ENCODE measurements at regions not wholly inside any gene's neighbourhood (a gene's known extent, or its start where the extent isn't known, plus 50 kb on each side); places are given as distances from the start of the nearest gene placed in this dataset.

DNA sequence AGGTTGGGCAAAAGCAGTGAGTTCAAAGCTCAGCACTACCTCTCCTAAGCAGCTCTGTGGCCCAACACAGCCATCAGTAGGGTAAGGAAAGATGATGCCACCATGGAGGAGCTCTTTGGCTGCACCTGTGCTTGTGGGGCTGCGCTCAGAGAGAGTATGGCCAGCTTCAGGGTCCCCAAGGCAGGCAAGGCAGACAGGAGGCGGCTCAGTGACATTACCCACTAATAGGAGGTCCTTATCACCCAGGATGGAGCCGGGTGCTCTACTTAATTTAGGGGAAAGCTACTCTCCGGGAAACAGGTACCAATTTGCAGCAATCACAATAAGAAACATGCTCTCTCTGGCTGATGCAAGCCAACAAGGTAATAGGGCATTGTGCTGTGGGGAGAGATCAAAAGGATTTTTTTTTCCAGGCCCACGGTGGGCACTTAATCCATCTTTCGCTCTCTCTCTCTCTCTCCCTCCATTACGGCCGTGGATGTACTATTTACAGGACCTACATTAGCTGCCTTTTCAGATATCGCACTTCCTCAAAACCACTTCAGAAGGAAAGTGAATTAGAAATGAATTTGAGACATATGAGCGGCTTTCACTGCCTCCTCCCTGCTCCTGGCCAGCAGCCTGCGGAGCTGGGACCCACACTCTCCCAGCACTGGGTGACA is 446.3 kb downstream of the SOX6 start:
- DNase-seq (ENCODE audit: low spot score): no peak

- no peak for DNase-seq (ENCODE audit: low spot score)
These were observed 445.6 kb downstream of the SOX6 start for GRCh38 chr11:15910761-15911160.

- DNase-seq (ENCODE audit: low spot score): no peak
These were observed 444.8 kb downstream of the SOX6 start for GRCh38 chr11:15911377-15912044.

DNA sequence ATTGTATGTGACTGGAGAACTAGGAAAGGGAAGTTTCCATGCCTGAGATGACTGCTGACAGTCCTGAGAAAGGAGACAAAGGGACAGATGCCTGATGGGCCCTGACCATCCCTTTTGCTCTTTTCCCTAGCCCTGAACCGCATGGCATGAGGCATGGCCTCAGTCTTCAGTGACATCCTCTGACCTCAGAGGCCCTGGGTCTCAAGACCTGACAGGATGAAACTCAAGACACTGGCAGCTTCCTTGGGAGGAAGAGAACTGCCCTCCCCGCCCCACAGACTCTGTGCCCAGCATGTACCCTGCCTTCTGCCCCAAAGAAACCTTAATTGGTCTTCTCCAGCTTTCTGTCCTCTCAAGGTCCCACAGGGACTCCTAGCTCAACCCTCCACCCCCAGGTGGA is 444.1 kb downstream of the SOX6 start:
- DNase-seq (ENCODE audit: low spot score): no peak

DNA sequence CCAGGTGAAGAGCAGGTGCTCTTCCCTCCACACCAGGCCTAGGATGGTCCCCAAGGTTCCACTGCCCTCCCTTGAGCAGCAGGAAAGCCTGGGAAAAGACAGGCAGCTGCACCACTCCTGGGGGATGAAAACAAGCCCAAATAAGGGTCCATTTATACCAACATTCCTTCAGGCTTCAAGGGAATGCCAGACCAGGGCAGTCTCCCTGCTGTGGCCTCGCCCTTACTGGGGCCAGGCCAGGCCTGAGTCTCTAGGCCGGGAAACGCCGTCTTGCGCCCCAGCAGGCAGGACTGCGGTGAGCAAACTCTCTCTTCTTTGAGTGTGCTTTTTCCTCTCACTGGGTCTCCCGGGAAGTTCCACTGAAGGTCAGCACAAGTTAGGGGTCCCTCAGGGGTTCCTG is 443.5 kb downstream of the SOX6 start:
- no peak for DNase-seq (ENCODE audit: low spot score)

DNA sequence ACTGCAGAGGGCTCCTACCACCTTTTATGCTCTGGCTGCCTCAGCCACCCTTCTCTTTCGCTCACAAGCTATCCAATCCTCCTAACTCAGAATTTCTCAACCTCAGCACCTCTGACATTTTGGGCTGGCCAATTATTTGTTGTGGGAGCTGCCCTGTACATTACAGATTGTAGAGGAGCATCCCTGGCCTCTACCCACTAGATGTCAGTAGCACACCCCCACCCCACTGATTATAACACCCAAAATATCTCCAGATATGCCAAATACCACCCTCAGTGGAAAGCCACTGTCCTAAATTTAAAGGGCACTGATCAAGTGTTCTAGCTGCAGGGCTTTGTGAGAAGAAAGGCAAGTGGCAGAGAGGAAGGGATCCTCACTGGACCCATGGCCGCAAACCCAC is 443.1 kb downstream of the SOX6 start:
- DNase-seq (ENCODE audit: low spot score): no peak
